ENCODE measurements at regions not wholly inside any gene's neighbourhood (a gene's known extent, or its start where the extent isn't known, plus 50 kb on each side); places are given as distances from the start of the nearest gene placed in this dataset.

- DNase-seq (ENCODE audit: low read depth in 2 of 2): no peak
These were observed 306.9 kb downstream of the KLF5 start for GRCh38 chr13:73365681-73366080.

- no peak for DNase-seq (ENCODE audit: low read depth in 2 of 2)
These were observed 306.4 kb downstream of the KLF5 start for GRCh38 chr13:73365252-73365651.

- DNase-seq (ENCODE audit: low read depth in 2 of 2): no peak
These were observed 305.9 kb downstream of the KLF5 start for GRCh38 chr13:73364736-73365135.

- no peak for DNase-seq (ENCODE audit: low read depth in 2 of 2)
These were observed 299.8 kb downstream of the KLF5 start for GRCh38 chr13:73358606-73359095.

GRCh38 chr13:73355134-73355533 is 296.3 kb downstream of the KLF5 start:
- no peak for DNase-seq (ENCODE audit: low read depth in 2 of 2)

DNA sequence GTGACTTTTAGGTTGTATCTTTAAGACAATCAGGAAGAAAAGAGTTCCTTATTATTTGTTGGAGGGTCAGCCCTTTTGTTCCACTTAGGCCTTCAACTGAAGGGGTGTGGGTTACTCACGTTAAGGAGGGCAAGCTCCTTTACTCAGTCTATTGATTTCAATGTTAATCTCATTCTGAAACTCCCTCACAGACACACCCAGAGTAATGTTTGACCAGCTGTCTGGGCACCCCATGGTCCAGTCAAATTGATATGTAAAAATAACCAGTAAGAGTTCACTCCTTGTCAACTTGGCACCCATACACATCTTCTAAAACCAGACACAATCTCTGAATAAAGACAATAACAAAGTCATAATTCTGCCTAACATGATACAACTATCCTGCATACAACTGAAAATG is 292.9 kb downstream of the KLF5 start:
- no peak for DNase-seq (ENCODE audit: low read depth in 2 of 2)

DNA sequence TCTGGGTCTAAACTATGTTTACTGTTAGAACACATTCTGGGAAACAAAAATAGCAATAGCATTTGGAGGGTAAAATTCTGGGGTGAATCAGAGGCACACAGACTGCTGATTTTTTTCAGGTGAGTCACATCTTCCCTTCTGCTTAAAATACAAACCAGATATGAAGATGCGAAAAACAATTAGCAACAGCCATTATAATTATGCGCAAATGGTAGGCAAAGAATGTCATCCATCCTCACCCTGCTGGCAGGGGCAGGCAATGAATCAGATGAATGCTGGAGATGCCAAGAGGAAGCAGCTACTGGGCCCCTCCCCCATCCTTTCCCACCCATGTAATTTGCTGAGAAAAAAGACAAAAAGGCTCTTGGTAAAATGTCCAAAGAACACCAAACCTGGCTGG is 282.9 kb downstream of the KLF5 start:
- peak in 1 of 2 donors; percentile 17 for DNase-seq (ENCODE audit: low read depth in 2 of 2)

DNA sequence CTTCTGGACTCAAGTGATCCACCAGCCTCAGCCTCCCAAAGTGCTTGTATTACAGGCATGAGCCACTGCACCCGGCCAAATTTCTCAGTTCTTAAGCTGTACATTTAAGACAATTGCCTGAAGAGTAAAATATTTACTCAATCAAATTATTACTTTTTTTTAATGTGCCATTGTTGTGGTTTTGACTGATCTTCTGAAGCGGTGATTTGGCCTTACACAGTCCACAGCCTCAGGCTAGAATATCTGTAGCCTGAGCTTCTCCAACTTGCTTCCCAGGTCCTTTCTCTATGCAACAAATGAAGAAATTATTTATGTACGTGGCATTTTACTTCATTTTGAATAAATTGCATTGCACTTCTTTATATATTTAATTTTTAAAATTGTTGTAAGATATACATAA is 281.3 kb downstream of the KLF5 start:
- DNase-seq (ENCODE audit: low read depth in 2 of 2): no peak

DNA sequence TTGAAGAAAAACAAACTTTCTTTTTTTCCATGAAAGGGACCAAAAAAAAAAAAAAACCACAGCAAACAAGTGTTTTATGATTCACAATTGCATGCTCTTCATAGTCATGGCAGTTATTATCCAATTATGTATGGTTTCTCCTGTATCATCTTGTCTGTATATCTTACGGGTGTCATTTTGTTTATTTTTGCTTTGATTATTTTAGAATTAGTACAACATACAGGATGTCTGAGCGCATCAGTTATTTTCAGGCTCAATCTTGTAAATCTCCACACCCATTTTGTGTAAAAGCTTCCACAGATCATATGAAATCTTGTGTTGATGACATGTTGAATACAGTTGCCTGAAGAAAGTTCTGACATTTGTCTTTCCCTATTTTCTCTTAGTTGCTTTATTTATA is 280.3 kb downstream of the KLF5 start:
- DNase-seq (ENCODE audit: low read depth in 2 of 2): no peak

DNA sequence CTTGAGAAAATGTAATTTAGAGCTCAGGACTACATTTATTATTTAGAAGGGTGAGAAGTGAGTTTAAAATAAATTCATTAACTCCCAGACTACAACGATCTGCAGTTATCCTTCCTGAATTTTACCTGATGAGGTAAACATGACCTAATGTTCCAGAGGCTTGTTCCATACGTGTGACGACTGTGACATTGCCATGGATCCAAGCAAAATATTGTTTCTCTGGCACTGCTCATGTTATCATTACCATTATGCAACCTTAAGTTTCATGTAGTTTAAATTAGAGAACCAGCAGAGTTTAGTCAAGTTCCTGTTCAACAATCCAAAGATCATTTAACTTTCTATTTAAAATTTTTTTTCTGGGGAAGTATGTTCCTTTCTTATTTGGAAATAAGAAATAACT is 279.6 kb downstream of the KLF5 start:
- peak in 1 of 2 donors; percentile 89 for DNase-seq (ENCODE audit: low read depth in 2 of 2)

GRCh38 chr13:73337532-73337931 is 278.7 kb downstream of the KLF5 start:
- DNase-seq (ENCODE audit: low read depth in 2 of 2): no peak

DNA sequence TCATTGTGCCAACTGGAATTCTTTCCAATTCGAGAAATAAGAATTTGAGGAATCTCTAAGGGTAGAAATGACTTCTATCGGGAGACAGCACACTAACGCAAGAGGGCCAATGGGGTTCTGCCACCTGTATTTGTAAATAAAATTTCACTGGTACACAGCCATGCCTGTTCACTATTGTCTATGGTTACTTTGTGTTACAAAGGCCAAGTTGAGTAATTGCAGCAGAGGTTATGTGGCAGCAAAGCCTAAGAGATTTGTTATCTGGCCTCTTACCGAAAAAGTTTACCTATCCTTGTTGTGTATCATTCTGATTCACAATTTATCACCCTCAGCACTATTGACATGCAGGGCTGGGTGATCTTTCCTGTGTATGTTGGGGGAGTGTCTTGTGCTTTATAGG is 278.0 kb downstream of the KLF5 start:
- no peak for DNase-seq (ENCODE audit: low read depth in 2 of 2)

GRCh38 chr13:73335944-73336343 is 277.1 kb downstream of the KLF5 start:
- DNase-seq (ENCODE audit: low read depth in 2 of 2): no peak

GRCh38 chr13:73335210-73335609 is 276.4 kb downstream of the KLF5 start:
- DNase-seq (ENCODE audit: low read depth in 2 of 2): peak; percentile 2 to 5

DNA sequence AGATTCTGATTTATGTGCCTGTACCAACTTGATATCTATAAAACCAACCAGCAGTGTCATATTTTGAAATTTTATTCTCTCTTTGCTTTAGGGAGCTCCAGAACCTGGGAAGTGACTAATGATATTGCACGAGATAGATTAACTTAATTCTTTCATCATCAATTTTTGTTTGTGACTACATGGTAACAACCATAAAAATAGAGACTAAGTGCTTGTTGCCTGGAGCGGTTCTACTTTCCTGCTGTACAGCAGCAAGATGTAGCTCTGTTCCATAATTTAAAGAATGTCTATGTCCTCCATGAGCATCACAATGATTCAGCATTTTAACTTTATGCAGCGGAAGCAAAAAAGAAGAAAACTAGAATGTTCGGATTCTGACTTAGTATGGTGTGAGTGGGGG is 275.6 kb downstream of the KLF5 start:
- no peak for DNase-seq (ENCODE audit: low read depth in 2 of 2)

DNA sequence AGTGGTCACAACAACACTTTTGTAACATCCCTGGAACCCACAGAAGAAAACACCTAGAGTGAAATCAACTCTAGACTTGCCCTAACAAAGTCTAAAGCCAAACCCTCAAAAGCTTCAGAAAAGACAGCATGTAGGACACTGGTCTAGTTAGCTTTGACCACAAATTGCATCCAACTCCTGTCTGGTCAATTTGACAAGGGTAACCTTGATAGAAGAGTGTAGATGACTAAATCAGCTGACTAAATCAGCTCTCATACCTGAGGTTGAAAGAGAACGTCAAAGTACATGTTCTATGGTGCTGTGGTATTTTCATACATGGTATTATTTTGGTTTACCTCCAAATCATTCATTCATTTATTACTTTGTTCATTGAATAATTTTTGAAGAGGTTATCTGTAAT is 272.8 kb downstream of the KLF5 start:
- DNase-seq (ENCODE audit: low read depth in 2 of 2): no peak

DNA sequence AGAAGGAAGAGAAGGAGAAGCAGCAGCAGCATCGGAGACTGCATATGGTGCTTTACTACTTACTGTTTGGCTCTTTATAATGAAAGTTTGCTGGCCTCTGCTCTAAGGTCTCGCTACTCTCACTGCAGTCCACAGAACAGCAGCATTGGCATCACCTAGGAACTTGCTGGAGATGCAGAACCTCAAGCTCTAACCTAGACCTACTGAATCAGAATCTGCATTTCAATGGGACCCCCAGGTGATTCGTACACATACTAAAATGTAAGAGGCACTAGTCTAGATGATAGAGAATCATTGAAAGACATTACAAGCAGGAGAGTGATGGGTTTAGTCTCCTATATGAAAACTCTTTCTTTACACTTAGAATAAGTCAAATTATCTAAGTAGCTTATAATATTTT is 270.6 kb downstream of the KLF5 start:
- no peak for DNase-seq (ENCODE audit: low read depth in 2 of 2)

GRCh38 chr13:73327579-73327978 is 268.8 kb downstream of the KLF5 start:
- DNase-seq (ENCODE audit: low read depth in 2 of 2): no peak

DNA sequence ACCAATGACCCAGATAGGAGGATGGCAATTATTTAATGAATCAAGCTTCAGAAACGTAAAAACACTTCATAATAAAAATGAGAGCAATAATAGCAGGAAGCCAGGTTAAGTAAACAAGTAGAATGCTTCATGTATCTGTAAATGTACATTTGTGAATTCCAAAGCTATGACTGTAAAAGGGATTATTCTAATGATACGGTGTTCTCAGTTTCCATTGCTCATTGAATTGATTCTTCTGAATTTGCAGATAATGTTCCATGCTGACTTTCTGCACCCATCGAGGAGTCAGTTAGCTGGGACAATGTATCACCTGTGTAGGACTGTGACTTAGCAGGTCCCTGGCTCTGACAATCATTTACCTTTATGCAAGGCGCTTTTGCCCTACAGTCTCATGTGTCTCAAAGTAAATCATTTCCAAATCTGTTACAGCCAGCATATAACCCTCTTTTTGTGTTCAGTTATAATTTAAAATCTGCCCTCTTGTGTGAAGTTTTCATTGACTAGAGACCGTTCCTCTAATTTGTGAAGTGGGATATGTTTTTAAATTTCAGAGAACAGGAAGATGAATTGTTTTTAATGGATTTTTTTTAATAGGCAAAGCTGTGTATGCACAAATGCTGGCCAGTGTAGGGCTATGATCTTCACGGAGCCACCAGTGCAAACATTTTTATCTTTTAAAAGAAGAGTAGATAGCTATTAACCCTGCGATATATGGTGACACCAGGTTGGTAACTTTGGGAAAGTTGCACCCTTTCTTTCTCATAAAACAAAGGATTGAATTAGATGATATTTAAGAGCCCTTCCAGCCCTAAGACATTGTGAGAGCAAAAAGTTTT is 267.1 kb downstream of the KLF5 start:
- peak in 1 of 2 donors; percentile 3 for DNase-seq (ENCODE audit: low read depth in 2 of 2)

GRCh38 chr13:73324842-73325722 is 266.3 kb downstream of the KLF5 start:
- no peak for DNase-seq (ENCODE audit: low read depth in 2 of 2)

DNA sequence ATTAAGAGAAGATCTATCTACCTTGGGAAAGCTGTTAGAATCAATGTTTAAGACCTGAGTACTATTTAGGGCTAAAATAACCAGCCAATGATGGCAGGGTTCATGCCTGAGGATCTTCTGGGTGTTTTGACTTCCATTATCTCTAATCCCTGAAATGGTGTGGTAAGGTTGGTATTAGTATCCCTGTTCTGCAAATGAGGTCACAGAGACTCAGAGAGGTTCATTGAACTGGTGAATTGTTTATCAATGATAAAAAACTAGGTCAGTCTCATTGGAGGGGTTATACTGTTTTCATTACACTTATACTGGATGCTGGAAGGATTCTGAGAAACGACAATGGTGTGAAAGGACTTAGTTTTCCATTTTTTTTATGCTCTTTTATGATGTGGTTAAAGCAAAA is 264.8 kb downstream of the KLF5 start:
- no peak for DNase-seq (ENCODE audit: low read depth in 2 of 2)

- DNase-seq (ENCODE audit: low read depth in 2 of 2): no peak
These were observed 262.2 kb downstream of the KLF5 start for GRCh38 chr13:73321043-73321442.

DNA sequence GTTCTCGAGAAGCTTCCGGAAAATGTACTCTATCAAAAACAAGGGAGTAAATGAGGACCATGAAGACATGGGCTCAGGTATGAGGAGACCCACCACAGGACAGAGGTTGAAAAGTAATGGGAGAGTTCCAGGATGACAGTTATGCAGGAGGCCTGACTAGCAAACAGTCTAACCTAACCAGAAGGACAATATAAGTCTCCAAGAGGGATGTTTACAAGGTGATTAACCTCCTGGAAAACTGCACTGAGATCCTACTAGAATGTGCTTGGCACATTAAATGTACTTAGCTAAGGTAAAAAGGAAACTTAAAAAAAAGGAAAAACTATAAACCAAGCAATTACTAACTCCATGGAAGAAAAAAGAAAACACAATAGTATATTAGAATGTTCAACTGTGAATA is 258.3 kb downstream of the KLF5 start:
- no peak for DNase-seq (ENCODE audit: low read depth in 2 of 2)

All from lung microvascular endothelial cell (primary cell).